T-helper 1 cell treated with Interleukin-12 subunit alpha and Interleukin-12 subunit beta and Interleukin-4 antibody, amounts not matched to agents 30 ng/mL and 1 ng/mL, for 36 hours (primary cell): ENCODE measurements at regions not wholly inside any gene's neighbourhood (a gene's known extent, or its start where the extent isn't known, plus 50 kb on each side); places are given as distances from the start of the nearest gene placed in this dataset.
"Not testable (repeated sequence)": the region's sequence is repeated elsewhere in the genome, so short reads cannot be mapped to it uniquely, and the experiment has no call there.

Experiments used
- intact Hi-C: fragments of 100-400 bp; cut with micrococcal nuclease; formaldehyde crosslinking; loops from one replicate; pipeline ENCODE4 v1.15.1; 2024

- intact Hi-C loops: no loop called here
Measured at GRCh38 chr3:67064105-67064504, 66.0 kb downstream of the KBTBD8 start.

- intact Hi-C loops: no loop called here
Measured at GRCh38 chr3:67067251-67067650, 69.1 kb downstream of the KBTBD8 start.

- intact Hi-C loops: not testable (repeated sequence)
Measured at GRCh38 chr3:67072640-67073039, 74.5 kb downstream of the KBTBD8 start.

GRCh38 chr3:67073812-67074211 lies 75.7 kb downstream of the KBTBD8 start:
- intact Hi-C loops: no loop called here

- intact Hi-C loops: no loop called here
Measured at GRCh38 chr3:67075295-67075694, 77.2 kb downstream of the KBTBD8 start.

GRCh38 chr3:67076607-67077006 lies 78.5 kb downstream of the KBTBD8 start:
- intact Hi-C loops: no loop called here

GRCh38 chr3:67077656-67078055 lies 79.5 kb downstream of the KBTBD8 start:
- intact Hi-C loops: no loop called here

- intact Hi-C loops: loop anchor here (1.0 to 10.0 kb wide), 4 partner anchors 84 to 2002 kb away; partner anchors contain the start of genes ARL6IP5, KBTBD8, SLC25A26 and UBA3
Measured at GRCh38 chr3:67082533-67083024, 84.5 kb downstream of the KBTBD8 start.

GRCh38 chr3:67083277-67083676 lies 85.2 kb downstream of the KBTBD8 start:
- intact Hi-C loops: loop anchor here (1.0 to 10.0 kb wide), 4 partner anchors 85 to 2002 kb away; partner anchors contain the start of genes ARL6IP5, KBTBD8, SLC25A26 and UBA3

GRCh38 chr3:67087788-67088187 lies 89.7 kb downstream of the KBTBD8 start:
- intact Hi-C loops: loop anchor here (10.0 kb wide), 2 partner anchors 863 to 1997 kb away; partner anchors contain the start of genes ARL6IP5, SLC25A26 and UBA3

- intact Hi-C loops: no loop called here
Measured at GRCh38 chr3:67090474-67090873, 92.4 kb downstream of the KBTBD8 start.

- intact Hi-C loops: no loop called here
Measured at GRCh38 chr3:67093305-67093704, 95.2 kb downstream of the KBTBD8 start.

GRCh38 chr3:67094167-67094566 lies 96.1 kb downstream of the KBTBD8 start:
- intact Hi-C loops: no loop called here

- intact Hi-C loops: no loop called here
Measured at GRCh38 chr3:67094774-67095173, 96.7 kb downstream of the KBTBD8 start.

- intact Hi-C loops: no loop called here
Measured at GRCh38 chr3:67104388-67104787, 106.3 kb downstream of the KBTBD8 start.

GRCh38 chr3:67106874-67107273 lies 108.8 kb downstream of the KBTBD8 start:
- intact Hi-C loops: no loop called here

GRCh38 chr3:67109651-67110204 lies 111.6 kb downstream of the KBTBD8 start:
- intact Hi-C loops: loop anchor here (1.0 to 5.0 kb wide), 3 partner anchors 273 to 1767 kb away; no protein-coding TSS in a partner anchor

GRCh38 chr3:67113802-67114407 lies 115.8 kb downstream of the KBTBD8 start:
- intact Hi-C loops: loop anchor here (1.0 to 5.0 kb wide), 10 partner anchors 116 to 1779 kb away; partner anchors contain the start of gene KBTBD8

GRCh38 chr3:67118122-67118521 lies 120.0 kb downstream of the KBTBD8 start:
- intact Hi-C loops: no loop called here

- intact Hi-C loops: no loop called here
Measured at GRCh38 chr3:67118635-67119034, 120.5 kb downstream of the KBTBD8 start.

GRCh38 chr3:67123914-67124313 lies 125.8 kb downstream of the KBTBD8 start:
- intact Hi-C loops: no loop called here

- intact Hi-C loops: no loop called here
Measured at GRCh38 chr3:67127254-67127653, 129.1 kb downstream of the KBTBD8 start.

- intact Hi-C loops: no loop called here
Measured at GRCh38 chr3:67142432-67142831, 144.3 kb downstream of the KBTBD8 start.
